ENCODE measurements at regions not wholly inside any gene's neighbourhood (a gene's known extent, or its start where the extent isn't known, plus 50 kb on each side); places are given as distances from the start of the nearest gene placed in this dataset.

- FAIRE-seq (no peak), DNase-seq (ENCODE audit: low read depth, low spot score) (no peak)
- H3K36me3 ChIP-seq (ENCODE audit: control insufficient read depth in 2 of 2, extremely low read depth in 1 of 2, insufficient read depth in 2 of 2, low read length in 2 of 2) = no peaks in the 10 kb centered on the region
- no peak overlapping the region for H2AFZ ChIP-seq (ENCODE audit: control insufficient read depth, low read length)
- H3K27ac ChIP-seq (ENCODE audit: control insufficient read depth, insufficient read depth, low read length) = no peak overlapping the region
- no peaks in the 10 kb centered on the region for H3K9me1 ChIP-seq (ENCODE audit: control insufficient read depth, extremely low read depth, insufficient read depth, low read length)
- peaks cover 6% of the 10 kb centered on the region for H3K4me1 ChIP-seq (ENCODE audit: control insufficient read depth, extremely low read depth, insufficient read depth, low read length)
- H3K9me3 ChIP-seq (ENCODE audit: control insufficient read depth, low read depth, low read length) = no peaks in the 10 kb centered on the region
- no peak overlapping the region for H3K4me3 ChIP-seq (ENCODE audit: control insufficient read depth in 2 of 3, extremely low read depth in 1 of 3, insufficient read depth in 2 of 3, low read depth in 1 of 3, low read length in 3 of 3)
- no peaks in the 10 kb centered on the region for H4K20me1 ChIP-seq (ENCODE audit: control insufficient read depth, extremely low read depth, insufficient read depth, low read length)
- H3K9ac ChIP-seq (ENCODE audit: control insufficient read depth, extremely low read depth, insufficient read depth, low read length) = no peak overlapping the region
- dilution Hi-C loops (cut with MboI; ENCODE audit: extremely low pct_ligation_motif_present, low sequenced_read_pairs) = no loop called here
- no peaks in the 10 kb centered on the region for H3K27me3 ChIP-seq (ENCODE audit: control insufficient read depth, extremely low read depth, insufficient read depth, low read length)
- no peaks in the 10 kb centered on the region for H3K79me2 ChIP-seq (ENCODE audit: control insufficient read depth, insufficient read depth, low read length)
- TF ChIP-seq CTCF (optimal IDR thresholded peaks at IDR 0.05 in 1 of 3, IDR thresholded peaks at IDR 0.05 in 1 of 3, conservative IDR thresholded peaks at IDR 0.05 in 1 of 3; ENCODE audit: extremely low read depth in 1 of 3, insufficient read depth in 2 of 3, low read length in 3 of 3) (no peak), EZH2 (IDR thresholded peaks at IDR 0.05; ENCODE audit: low read length) (no peak)
- H3K4me2 ChIP-seq (ENCODE audit: control insufficient read depth, extremely low read depth, insufficient read depth, low read depth, low read length) = no peak overlapping the region
Observed at GRCh38 chr2:160568856-160569255, 75.2 kb upstream of the RBMS1 start.

- no peaks in the 10 kb centered on the region for H3K9me3 ChIP-seq (ENCODE audit: control insufficient read depth, low read depth, low read length)
- H3K4me3 ChIP-seq (ENCODE audit: control insufficient read depth in 2 of 3, extremely low read depth in 1 of 3, insufficient read depth in 2 of 3, low read depth in 1 of 3, low read length in 3 of 3) = no peak overlapping the region
- no peak overlapping the region for H3K27ac ChIP-seq (ENCODE audit: control insufficient read depth, insufficient read depth, low read length)
- no peaks in the 10 kb centered on the region for H3K27me3 ChIP-seq (ENCODE audit: control insufficient read depth, extremely low read depth, insufficient read depth, low read length)
- H3K4me2 ChIP-seq (ENCODE audit: control insufficient read depth, extremely low read depth, insufficient read depth, low read depth, low read length) = no peak overlapping the region
- no peaks in the 10 kb centered on the region for H3K36me3 ChIP-seq (ENCODE audit: control insufficient read depth in 2 of 2, extremely low read depth in 1 of 2, insufficient read depth in 2 of 2, low read length in 2 of 2)
- TF ChIP-seq EZH2 (IDR thresholded peaks at IDR 0.05; ENCODE audit: low read length) (no peak), CTCF (optimal IDR thresholded peaks at IDR 0.05 in 1 of 3, IDR thresholded peaks at IDR 0.05 in 1 of 3, conservative IDR thresholded peaks at IDR 0.05 in 1 of 3; ENCODE audit: extremely low read depth in 1 of 3, insufficient read depth in 2 of 3, low read length in 3 of 3) (no peak)
- H2AFZ ChIP-seq (ENCODE audit: control insufficient read depth, low read length) = no peak overlapping the region
- H3K79me2 ChIP-seq (ENCODE audit: control insufficient read depth, insufficient read depth, low read length) = no peaks in the 10 kb centered on the region
- H3K9ac ChIP-seq (ENCODE audit: control insufficient read depth, extremely low read depth, insufficient read depth, low read length) = no peak overlapping the region
- no peaks in the 10 kb centered on the region for H4K20me1 ChIP-seq (ENCODE audit: control insufficient read depth, extremely low read depth, insufficient read depth, low read length)
- no peak for DNase-seq (ENCODE audit: low read depth, low spot score)
- peaks cover 20% of the 10 kb centered on the region for H3K4me1 ChIP-seq (ENCODE audit: control insufficient read depth, extremely low read depth, insufficient read depth, low read length)
- H3K9me1 ChIP-seq (ENCODE audit: control insufficient read depth, extremely low read depth, insufficient read depth, low read length) = no peaks in the 10 kb centered on the region
- no peak for FAIRE-seq
- dilution Hi-C loops (cut with MboI; ENCODE audit: extremely low pct_ligation_motif_present, low sequenced_read_pairs) = no loop called here
Observed at GRCh38 chr2:160570376-160570775, 76.8 kb upstream of the RBMS1 start.

Data from keratinocyte (primary cell).